ENCODE measurements at regions not wholly inside any gene's neighbourhood (a gene's known extent, or its start where the extent isn't known, plus 50 kb on each side); places are given as distances from the start of the nearest gene placed in this dataset.

GRCh38 chr2:116833052-116833451, 981.4 kb upstream of the DDX18 start:
- TF ChIP-seq ZNF384 (IDR thresholded peaks at IDR 0.05), result no peak
- no peak for TF ChIP-seq SUZ12 (IDR thresholded peaks at IDR 0.05)
- no peak for TF ChIP-seq SP1 (IDR thresholded peaks at IDR 0.05)
- TF ChIP-seq, protein P1, sequence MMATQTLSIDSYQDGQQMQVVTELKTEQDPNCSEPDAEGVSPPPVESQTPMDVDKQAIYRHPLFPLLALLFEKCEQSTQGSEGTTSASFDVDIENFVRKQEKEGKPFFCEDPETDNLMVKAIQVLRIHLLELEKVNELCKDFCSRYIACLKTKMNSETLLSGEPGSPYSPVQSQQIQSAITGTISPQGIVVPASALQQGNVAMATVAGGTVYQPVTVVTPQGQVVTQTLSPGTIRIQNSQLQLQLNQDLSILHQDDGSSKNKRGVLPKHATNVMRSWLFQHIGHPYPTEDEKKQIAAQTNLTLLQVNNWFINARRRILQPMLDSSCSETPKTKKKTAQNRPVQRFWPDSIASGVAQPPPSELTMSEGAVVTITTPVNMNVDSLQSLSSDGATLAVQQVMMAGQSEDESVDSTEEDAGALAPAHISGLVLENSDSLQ (IDR thresholded peaks at IDR 0.05), result no peak
- no peak for TF ChIP-seq LEF1 (IDR thresholded peaks at IDR 0.05; ENCODE audit: borderline replicate concordance)
- TF ChIP-seq CTBP1 (IDR thresholded peaks at IDR 0.05; ENCODE audit: borderline replicate concordance), result no peak
- no peak for TF ChIP-seq FOXM1 (IDR thresholded peaks at IDR 0.05; ENCODE audit: borderline replicate concordance)
- no peak for TF ChIP-seq HDGF (IDR thresholded peaks at IDR 0.05; ENCODE audit: borderline replicate concordance)
- no peak for TF ChIP-seq L3MBTL2 (conservative IDR thresholded peaks at IDR 0.05)
- TF ChIP-seq BHLHE40 (IDR thresholded peaks at IDR 0.05; ENCODE audit: borderline replicate concordance), result no peak
- DNase-seq (ENCODE audit: extremely low spot score), result no peak
- CTCF ChIA-PET, result no interaction called here
- POLR2A ChIA-PET, result no interaction called here

DNA sequence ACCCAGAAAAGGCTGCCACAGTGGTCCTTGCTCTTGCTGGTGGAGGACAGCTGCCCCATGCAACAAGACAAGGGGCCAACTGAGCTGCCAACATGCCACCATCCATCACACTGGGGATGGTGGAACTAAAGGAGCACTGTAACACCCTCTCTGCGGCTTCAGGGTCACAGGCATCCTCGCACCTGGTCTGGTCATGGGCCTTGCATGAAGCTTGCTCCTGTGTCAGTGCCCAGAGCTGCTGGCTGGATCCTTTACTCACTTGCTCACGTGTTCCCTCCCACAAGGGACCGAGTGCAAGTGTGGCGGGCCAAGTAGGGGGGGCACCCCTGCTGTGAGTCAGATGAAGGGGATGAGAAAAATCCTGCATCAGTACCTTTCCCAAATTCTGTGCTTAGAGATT, 972.3 kb upstream of the DDX18 start:
- DNase-seq (ENCODE audit: extremely low spot score), result no peak
- TF ChIP-seq CTBP1 (IDR thresholded peaks at IDR 0.05; ENCODE audit: borderline replicate concordance), result no peak
- ChIA-PET POLR2A (no interaction called here), CTCF (no interaction called here)

DNA sequence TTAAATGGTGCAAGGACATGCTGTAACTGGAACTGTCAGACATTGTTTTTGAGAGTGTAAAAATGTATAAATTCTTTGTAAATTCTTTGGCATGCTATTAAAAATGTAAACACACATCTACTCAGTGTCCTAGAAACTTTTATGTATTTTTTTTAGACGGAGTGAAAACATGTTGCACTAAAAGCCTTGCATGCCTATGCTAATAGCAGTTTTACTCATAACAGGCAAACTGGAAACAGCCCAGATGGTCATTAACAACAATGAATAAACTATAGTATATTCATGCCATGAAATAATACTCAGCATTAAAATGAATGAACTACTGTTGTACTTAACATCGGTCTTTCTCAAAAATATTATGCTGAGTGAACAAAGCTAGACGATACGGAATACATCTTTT, 954.8 kb upstream of the DDX18 start:
- ChIA-PET CTCF (no interaction called here), POLR2A (no interaction called here)

DNA sequence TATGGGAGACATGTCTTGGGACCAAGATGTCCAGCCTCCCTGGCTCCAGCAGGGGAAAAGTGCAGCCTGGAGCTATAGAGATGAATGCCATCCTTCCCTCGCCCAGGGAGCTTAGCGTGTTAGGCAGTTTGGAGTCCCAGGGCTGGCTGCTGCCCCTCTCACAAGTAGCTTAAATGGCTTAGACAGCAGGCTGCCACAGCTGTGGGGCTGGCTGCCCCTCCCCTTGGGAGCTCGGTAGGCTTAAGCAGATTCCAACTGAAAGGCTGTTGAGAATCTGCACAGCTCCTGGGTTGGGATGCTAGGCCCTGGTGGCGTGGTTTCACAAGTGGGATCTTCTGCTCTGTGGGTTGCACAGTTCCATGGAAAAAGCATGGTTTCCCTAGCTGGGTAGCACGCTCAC, 940.5 kb upstream of the DDX18 start:
- no peak for TF ChIP-seq ELF4 (IDR thresholded peaks at IDR 0.05)
- no peak for TF ChIP-seq BHLHE40 (IDR thresholded peaks at IDR 0.05; ENCODE audit: borderline replicate concordance)
- no peak for TF ChIP-seq TARDBP (IDR thresholded peaks at IDR 0.05)
- TF ChIP-seq HDGF (IDR thresholded peaks at IDR 0.05; ENCODE audit: borderline replicate concordance), result no peak
- TF ChIP-seq L3MBTL2 (conservative IDR thresholded peaks at IDR 0.05), result no peak
- no peak for TF ChIP-seq SP1 (IDR thresholded peaks at IDR 0.05)
- TF ChIP-seq SUZ12 (IDR thresholded peaks at IDR 0.05), result no peak
- TF ChIP-seq LEF1 (IDR thresholded peaks at IDR 0.05; ENCODE audit: borderline replicate concordance), result no peak
- no peak for TF ChIP-seq FOXM1 (IDR thresholded peaks at IDR 0.05; ENCODE audit: borderline replicate concordance)
- no peak for TF ChIP-seq ZNF384 (IDR thresholded peaks at IDR 0.05)
- TF ChIP-seq, protein P1 (IDR thresholded peaks at IDR 0.05), result no peak
- no peak for TF ChIP-seq FOXA1 (IDR thresholded peaks at IDR 0.05)
- TF ChIP-seq ARNT (IDR thresholded peaks at IDR 0.05), result no peak
- no peak for TF ChIP-seq NFRKB (IDR thresholded peaks at IDR 0.05)
- TF ChIP-seq CTBP1 (IDR thresholded peaks at IDR 0.05; ENCODE audit: borderline replicate concordance), result no peak
- no peak for TF ChIP-seq FOXK2 (IDR thresholded peaks at IDR 0.05)
- ChIA-PET CTCF (no interaction called here), POLR2A (no interaction called here)
- no peak for DNase-seq (ENCODE audit: extremely low spot score)

More for the DNA sequence above, 954.8 kb upstream of the DDX18 start:
- DNase-seq (ENCODE audit: extremely low spot score), result no peak
- TF ChIP-seq FOXK2 (IDR thresholded peaks at IDR 0.05), result no peak
- no peak for TF ChIP-seq SUZ12 (IDR thresholded peaks at IDR 0.05)
- no peak for TF ChIP-seq FOXM1 (IDR thresholded peaks at IDR 0.05; ENCODE audit: borderline replicate concordance)

DNA sequence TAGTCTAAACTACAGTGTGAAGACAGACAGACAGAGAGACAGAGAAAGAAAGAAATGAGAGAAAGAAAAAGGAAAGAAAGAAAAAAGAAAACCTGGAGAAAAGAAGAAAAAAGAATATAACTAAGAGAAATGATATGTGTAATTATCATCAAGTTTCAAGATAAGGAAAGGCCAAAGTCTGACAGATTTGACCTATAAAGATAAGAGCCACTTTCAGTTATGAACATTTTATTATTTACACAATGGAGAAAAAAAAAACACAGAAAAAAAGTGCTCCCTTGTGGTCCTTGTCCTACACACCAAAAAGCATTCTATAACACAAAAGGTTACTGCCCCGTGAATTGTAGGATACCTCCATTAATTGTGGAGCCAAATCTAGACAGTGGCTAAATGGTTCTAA, 937.2 kb upstream of the DDX18 start:
- TF ChIP-seq, protein P1 (IDR thresholded peaks at IDR 0.05), result no peak

GRCh38 chr2:116877944-116878343, 936.5 kb upstream of the DDX18 start:
- TF ChIP-seq LEF1 (IDR thresholded peaks at IDR 0.05; ENCODE audit: borderline replicate concordance), result no peak
- TF ChIP-seq, protein P1 (IDR thresholded peaks at IDR 0.05), result no peak
- TF ChIP-seq SP1 (IDR thresholded peaks at IDR 0.05), result no peak
- TF ChIP-seq FOXA1 (IDR thresholded peaks at IDR 0.05), result no peak
- no peak for TF ChIP-seq L3MBTL2 (conservative IDR thresholded peaks at IDR 0.05)
- no peak for TF ChIP-seq ELF4 (IDR thresholded peaks at IDR 0.05)
- TF ChIP-seq FOXM1 (IDR thresholded peaks at IDR 0.05; ENCODE audit: borderline replicate concordance), result no peak
- no peak for TF ChIP-seq SUZ12 (IDR thresholded peaks at IDR 0.05)
- no peak for TF ChIP-seq ZNF384 (IDR thresholded peaks at IDR 0.05)
- TF ChIP-seq CTBP1 (IDR thresholded peaks at IDR 0.05; ENCODE audit: borderline replicate concordance), result no peak
- TF ChIP-seq TARDBP (IDR thresholded peaks at IDR 0.05), result no peak
- TF ChIP-seq BHLHE40 (IDR thresholded peaks at IDR 0.05; ENCODE audit: borderline replicate concordance), result no peak
- POLR2A ChIA-PET, result no interaction called here
- CTCF ChIA-PET, result no interaction called here
- DNase-seq (ENCODE audit: extremely low spot score), result no peak

More for the DNA sequence above, 937.2 kb upstream of the DDX18 start:
- DNase-seq (ENCODE audit: extremely low spot score), result no peak
- CTCF ChIA-PET, result no interaction called here
- POLR2A ChIA-PET, result no interaction called here

DNA sequence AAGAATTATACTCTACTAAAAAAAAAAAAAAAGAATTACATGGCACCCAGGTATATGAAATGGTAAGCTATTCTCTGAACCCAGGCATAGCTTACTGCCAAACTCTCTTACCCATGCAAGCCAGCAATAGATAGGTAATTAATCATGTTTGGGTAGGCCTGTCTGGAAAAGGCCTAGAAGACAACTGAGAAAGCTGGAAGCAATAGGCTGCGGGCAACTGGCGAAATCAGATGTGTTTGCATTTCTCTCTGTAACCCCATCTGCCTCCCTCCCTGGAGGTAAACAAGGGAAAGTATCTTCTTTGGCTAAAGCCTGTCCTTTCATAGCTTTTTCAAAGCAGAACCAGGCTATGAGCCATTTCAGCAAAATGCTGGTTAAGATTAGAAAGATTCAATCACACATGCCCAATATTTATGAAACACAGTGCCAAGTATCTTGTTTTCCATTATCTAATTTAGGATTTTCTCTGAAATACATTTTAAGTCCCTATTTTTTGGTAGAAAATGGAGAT, 934.8 kb upstream of the DDX18 start:
- POLR2A ChIA-PET, result no interaction called here
- TF ChIP-seq SUZ12 (IDR thresholded peaks at IDR 0.05) (no peak), L3MBTL2 (conservative IDR thresholded peaks at IDR 0.05) (no peak), CTBP1 (IDR thresholded peaks at IDR 0.05; ENCODE audit: borderline replicate concordance) (no peak), LEF1 (IDR thresholded peaks at IDR 0.05; ENCODE audit: borderline replicate concordance) (no peak), FOXA1 (IDR thresholded peaks at IDR 0.05) (no peak), BHLHE40 (IDR thresholded peaks at IDR 0.05; ENCODE audit: borderline replicate concordance) (no peak), NFRKB (IDR thresholded peaks at IDR 0.05) (no peak), HDGF (IDR thresholded peaks at IDR 0.05; ENCODE audit: borderline replicate concordance) (no peak), TARDBP (IDR thresholded peaks at IDR 0.05) (no peak), FOXK2 (IDR thresholded peaks at IDR 0.05) (no peak), SP1 (IDR thresholded peaks at IDR 0.05) (no peak), FOXM1 (IDR thresholded peaks at IDR 0.05; ENCODE audit: borderline replicate concordance) (no peak), ELF4 (IDR thresholded peaks at IDR 0.05) (no peak), ARNT (IDR thresholded peaks at IDR 0.05) (no peak), ZNF384 (IDR thresholded peaks at IDR 0.05) (no peak)
- TF ChIP-seq, protein P1 (IDR thresholded peaks at IDR 0.05), result no peak
- no peak for DNase-seq (ENCODE audit: extremely low spot score)
- CTCF ChIA-PET, result interaction anchor here (0.7 kb wide), 1 partner anchor 304 kb away, joined by 3 read pairs; no protein-coding TSS in a partner anchor

All from HEK293T (cell line).